ENCODE measurements at regions not wholly inside any gene's neighbourhood (a gene's known extent, or its start where the extent isn't known, plus 50 kb on each side); places are given as distances from the start of the nearest gene placed in this dataset.

DNA sequence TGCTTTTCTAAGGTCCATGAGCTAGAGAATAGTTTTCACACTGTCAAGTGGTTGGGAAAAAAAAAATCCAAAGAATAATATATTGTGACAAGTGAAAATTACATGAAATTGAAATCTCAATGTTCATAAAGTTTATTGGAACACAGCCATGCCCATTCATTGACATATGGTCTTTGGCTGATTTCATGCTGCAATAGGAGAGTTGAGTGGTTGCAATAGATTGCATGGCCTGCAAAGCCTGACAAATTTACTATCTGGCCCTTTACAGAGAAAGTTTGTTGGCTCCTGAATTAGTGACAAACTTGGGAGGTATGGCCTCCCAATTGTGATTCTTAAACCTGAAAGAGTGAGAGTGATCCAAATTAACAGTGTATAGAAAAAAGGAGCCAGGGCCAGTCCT is 115.5 kb upstream of the FAM9C start:
- TF ChIP-seq, protein P1, sequence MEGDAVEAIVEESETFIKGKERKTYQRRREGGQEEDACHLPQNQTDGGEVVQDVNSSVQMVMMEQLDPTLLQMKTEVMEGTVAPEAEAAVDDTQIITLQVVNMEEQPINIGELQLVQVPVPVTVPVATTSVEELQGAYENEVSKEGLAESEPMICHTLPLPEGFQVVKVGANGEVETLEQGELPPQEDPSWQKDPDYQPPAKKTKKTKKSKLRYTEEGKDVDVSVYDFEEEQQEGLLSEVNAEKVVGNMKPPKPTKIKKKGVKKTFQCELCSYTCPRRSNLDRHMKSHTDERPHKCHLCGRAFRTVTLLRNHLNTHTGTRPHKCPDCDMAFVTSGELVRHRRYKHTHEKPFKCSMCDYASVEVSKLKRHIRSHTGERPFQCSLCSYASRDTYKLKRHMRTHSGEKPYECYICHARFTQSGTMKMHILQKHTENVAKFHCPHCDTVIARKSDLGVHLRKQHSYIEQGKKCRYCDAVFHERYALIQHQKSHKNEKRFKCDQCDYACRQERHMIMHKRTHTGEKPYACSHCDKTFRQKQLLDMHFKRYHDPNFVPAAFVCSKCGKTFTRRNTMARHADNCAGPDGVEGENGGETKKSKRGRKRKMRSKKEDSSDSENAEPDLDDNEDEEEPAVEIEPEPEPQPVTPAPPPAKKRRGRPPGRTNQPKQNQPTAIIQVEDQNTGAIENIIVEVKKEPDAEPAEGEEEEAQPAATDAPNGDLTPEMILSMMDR (IDR thresholded peaks at IDR 0.05; ENCODE audit: low read length) = no peak
- no peak for TF ChIP-seq EZH2 (IDR thresholded peaks at IDR 0.05; ENCODE audit: borderline replicate concordance, low read length)

All from OCI-LY1 (cell line).